ENCODE measurements at regions not wholly inside any gene's neighbourhood (a gene's known extent, or its start where the extent isn't known, plus 50 kb on each side); places are given as distances from the start of the nearest gene placed in this dataset.

GRCh38 chr7:123398921-123399320, 135.5 kb downstream of the IQUB start:
- TF ChIP-seq POLR2A (IDR thresholded peaks at IDR 0.05), result no peak
- TF ChIP-seq POLR2AphosphoS5 (IDR thresholded peaks at IDR 0.05), result no peak
- TF ChIP-seq, protein P1, sequence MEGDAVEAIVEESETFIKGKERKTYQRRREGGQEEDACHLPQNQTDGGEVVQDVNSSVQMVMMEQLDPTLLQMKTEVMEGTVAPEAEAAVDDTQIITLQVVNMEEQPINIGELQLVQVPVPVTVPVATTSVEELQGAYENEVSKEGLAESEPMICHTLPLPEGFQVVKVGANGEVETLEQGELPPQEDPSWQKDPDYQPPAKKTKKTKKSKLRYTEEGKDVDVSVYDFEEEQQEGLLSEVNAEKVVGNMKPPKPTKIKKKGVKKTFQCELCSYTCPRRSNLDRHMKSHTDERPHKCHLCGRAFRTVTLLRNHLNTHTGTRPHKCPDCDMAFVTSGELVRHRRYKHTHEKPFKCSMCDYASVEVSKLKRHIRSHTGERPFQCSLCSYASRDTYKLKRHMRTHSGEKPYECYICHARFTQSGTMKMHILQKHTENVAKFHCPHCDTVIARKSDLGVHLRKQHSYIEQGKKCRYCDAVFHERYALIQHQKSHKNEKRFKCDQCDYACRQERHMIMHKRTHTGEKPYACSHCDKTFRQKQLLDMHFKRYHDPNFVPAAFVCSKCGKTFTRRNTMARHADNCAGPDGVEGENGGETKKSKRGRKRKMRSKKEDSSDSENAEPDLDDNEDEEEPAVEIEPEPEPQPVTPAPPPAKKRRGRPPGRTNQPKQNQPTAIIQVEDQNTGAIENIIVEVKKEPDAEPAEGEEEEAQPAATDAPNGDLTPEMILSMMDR (IDR thresholded peaks at IDR 0.05), result no peak
